HepG2 (cell line): ENCODE measurements at regions not wholly inside any gene's neighbourhood (a gene's known extent, or its start where the extent isn't known, plus 50 kb on each side); places are given as distances from the start of the nearest gene placed in this dataset.
"Not testable (repeated sequence)": the region's sequence is repeated elsewhere in the genome, so short reads cannot be mapped to it uniquely, and the experiment has no call there.

Experiments
- ATAC-seq: fragments of 200-7000 bp; cut with Tn5 transposase; 3 replicates; pipeline ENCODE4 v1.9.1; 2020; ENCODE audit warnings: mild to moderate bottlenecking, moderate library complexity
- BruUV-seq: library from RNA; stranded (reverse); fragments of 400-500 nt; replicated peaks from 2 replicates; lab custom pipeline; 2021; lab: Mats Ljungman, UMichigan
- CTCF ChIA-PET: fragments of 300-600 bp; formaldehyde crosslinking; extraction: SDS; loops from one replicate; lab custom pipeline; 2021; ENCODE audit warnings: low total read pairs, inconsistent platforms, low intra/inter-chr PET ratio; lab: Yijun Ruan, JAX
- POLR2A ChIA-PET: fragments of 350-600 bp; sonication (Branson Sonifier 250); formaldehyde crosslinking; loops from one replicate; lab custom pipeline; 2020; ENCODE audit warnings: antibody characterized with exemption, inconsistent platforms; lab: Yijun Ruan, JAX
- DNase-seq: peaks from one replicate; pipeline ENCODE4 v3.0.0-alpha.2; 2015; ENCODE audit warnings: low spot score
- FAIRE-seq: peaks from 3 replicates; lab custom pipeline; 2011; peaks lifted over from hg19 to GRCh38; lab: Jason Lieb, UNC
- H2AFZ ChIP-seq: one replicate; pipeline ENCODE4 v1.6.1; 2011; ENCODE audit warnings: low read length, inconsistent platforms
- H3K27ac ChIP-seq: fragments of 300-600 bp; 3 replicates; pipeline ENCODE4 v1.8.0; 2011; ENCODE audit warnings: mixed run types, mild to moderate bottlenecking, mixed read lengths, low read length, inconsistent platforms; ENCODE audit not compliant: insufficient read depth; ENCODE audit errors: extremely low read length
- H3K27me3 ChIP-seq, 2 experiments: fragments of 200-600 bp in 1 of 2; 2 replicates in 1 of 2; 3 replicates in 1 of 2; pipeline versions ENCODE4 v1.6.0 to v1.8.0; 2011; ENCODE audit warnings: low read length in 2 of 2, mild to moderate bottlenecking in 2 of 2, moderate library complexity in 2 of 2, inconsistent platforms in 1 of 2; ENCODE audit not compliant: insufficient read depth in 2 of 2, control insufficient read depth in 1 of 2
- H3K36me3 ChIP-seq, 2 experiments: fragments of 200-600 bp in 1 of 2; replicated peaks in 1 of 2; 2 replicates in 1 of 2; 3 replicates in 1 of 2; pipeline versions ENCODE4 v1.5.1 to v1.8.0; 2011; ENCODE audit warnings: low read length in 2 of 2, inconsistent platforms in 1 of 2; ENCODE audit not compliant: insufficient read depth in 2 of 2, control insufficient read depth in 1 of 2
- H3K4me1 ChIP-seq: 2 replicates; pipeline ENCODE4 v1.5.1; 2012; ENCODE audit warnings: low read length, inconsistent platforms; ENCODE audit not compliant: insufficient read depth
- H3K4me2 ChIP-seq: 2 replicates; pipeline ENCODE4 v1.6.0; 2011; ENCODE audit warnings: low read depth, low read length, inconsistent platforms
- H3K4me3 ChIP-seq, 3 experiments: fragments of 200-600 bp in 1 of 3; sonication (generic), shearing (Covaris generic) in 1 of 3; replicated peaks in 1 of 3; 2 replicates each; pipeline ENCODE4 v1.5.1; 2011 to 2016; ENCODE audit warnings: low read length in 3 of 3, inconsistent platforms in 2 of 3, low read depth in 2 of 3, mild to moderate bottlenecking in 2 of 3, control low read depth in 1 of 3, mixed read lengths in 1 of 3; ENCODE audit not compliant: insufficient read depth in 1 of 3
- H3K79me2 ChIP-seq: one replicate; pipeline ENCODE4 v1.6.1; 2011; ENCODE audit warnings: low read length, inconsistent platforms; ENCODE audit not compliant: insufficient read depth
- H3K9ac ChIP-seq: 2 replicates; pipeline ENCODE4 v1.6.0; 2011; ENCODE audit warnings: mild to moderate bottlenecking, low read depth, low read length, inconsistent platforms; ENCODE audit not compliant: insufficient read depth
- H3K9me3 ChIP-seq: 2 replicates; pipeline ENCODE4 v1.5.1; 2012; ENCODE audit warnings: mild to moderate bottlenecking, low read length
- H4K20me1 ChIP-seq: 2 replicates; pipeline ENCODE4 v1.6.0; 2011; ENCODE audit warnings: inconsistent platforms, mild to moderate bottlenecking, low read length, moderate library complexity; ENCODE audit not compliant: insufficient read depth
- ESRRA ChIP-seq: sonication (generic); formaldehyde crosslinking; IDR thresholded peaks from 2 replicates; pipeline ENCODE4 v1.5.1; 2020; ENCODE audit warnings: mild to moderate bottlenecking, low read depth, missing genetic modification reagents
- FOXP4 ChIP-seq: sonication (generic); formaldehyde crosslinking; IDR thresholded peaks from 2 replicates; pipeline ENCODE4 v1.4.0; 2020; ENCODE audit warnings: missing genetic modification reagents
- HDAC1 ChIP-seq: sonication (generic); formaldehyde crosslinking; IDR thresholded peaks from 2 replicates; pipeline ENCODE4 v1.5.1; 2020; ENCODE audit warnings: mild to moderate bottlenecking, missing genetic modification reagents
- JUND ChIP-seq: sonication (generic); formaldehyde crosslinking; IDR thresholded peaks from 2 replicates; pipeline ENCODE4 v1.8.0; 2022; ENCODE audit warnings: mild to moderate bottlenecking, missing genetic modification reagents
- SCMH1 ChIP-seq: sonication (generic); formaldehyde crosslinking; IDR thresholded peaks from 2 replicates; pipeline ENCODE4 v1.9.0; 2021; ENCODE audit warnings: missing genetic modification reagents, mild to moderate bottlenecking, borderline replicate concordance
- ZBTB4 ChIP-seq: sonication (generic); formaldehyde crosslinking; IDR thresholded peaks from 2 replicates; pipeline ENCODE4 v1.4.0; 2020; ENCODE audit warnings: missing genetic modification reagents, mild to moderate bottlenecking, borderline replicate concordance
- ZEB1 ChIP-seq: IDR thresholded peaks from 2 replicates; pipeline ENCODE4 v1.6.1; 2012; ENCODE audit warnings: mild to moderate bottlenecking, low read depth, inconsistent platforms; ENCODE audit not compliant: insufficient replicate concordance
- ZFP37 ChIP-seq: sonication (generic); formaldehyde crosslinking; IDR thresholded peaks from 2 replicates; pipeline ENCODE4 v1.4.0; 2020; ENCODE audit warnings: missing genetic modification reagents, borderline replicate concordance
- WGBS: methylation state at CpG from one replicate; pipeline ENCODE4 v1.1.6; 2017; ENCODE audit warnings: low lambda C conversion rate; 5-methylcytosine and 5-hydroxymethylcytosine counted together
- in situ Hi-C: cut with HindIII; loops from 2 replicates; pipeline ENCODE4 v1.10.0; 2017; ENCODE audit warnings: low pct_unique_long_range_greater_than_20kb; ENCODE audit not compliant: extremely low pct_ligation_motif_present
- intact Hi-C: fragments of 100-400 bp; cut with micrococcal nuclease; formaldehyde crosslinking; loops from one replicate; pipeline ENCODE4 v1.10.0; 2022; ENCODE audit not compliant: unreplicated experiment
- TF ChIP-seq, protein P1 (sequence below): sonication (generic); formaldehyde crosslinking; IDR thresholded peaks from 2 replicates; pipeline ENCODE4 v1.5.0; 2020; ENCODE audit warnings: mild to moderate bottlenecking, missing genetic modification reagents, borderline replicate concordance

DNA sequence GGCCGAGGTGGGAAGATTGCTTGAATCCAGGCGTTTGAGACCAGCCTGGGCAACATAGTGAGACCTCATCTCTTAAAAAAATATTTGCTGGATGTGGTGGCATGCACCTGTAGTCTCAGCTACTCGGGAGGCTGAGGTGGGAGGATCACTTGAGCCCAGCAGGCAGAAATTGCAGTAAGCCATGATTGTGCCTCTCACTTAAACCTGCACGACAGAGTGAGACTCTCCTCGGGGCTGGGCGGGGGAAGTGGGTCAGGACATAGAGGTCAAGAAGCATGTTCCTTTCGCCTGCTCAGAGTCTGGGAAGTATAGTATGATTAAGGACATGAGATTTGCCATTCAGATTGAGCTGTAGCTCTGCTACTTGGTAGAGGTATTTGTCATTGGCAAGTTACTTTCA, 52.3 kb downstream of the SEPTIN7 start:
- BruUV-seq, POLR2A ChIA-PET, H3K4me2 ChIP-seq, H3K36me3 ChIP-seq, H3K9me3 ChIP-seq, FAIRE-seq, H4K20me1 ChIP-seq, DNase-seq, H3K27ac ChIP-seq, CTCF ChIA-PET, H3K4me1 ChIP-seq, H3K9ac ChIP-seq, in situ Hi-C loops, H3K27me3 ChIP-seq, ATAC-seq, H2AFZ ChIP-seq, intact Hi-C loops, H3K4me3 ChIP-seq: not testable (repeated sequence)
- WGBS, result 95% methylated on average over 7 of the region's 7 CpGs
- peaks cover 33% of the 10 kb centered on the region for H3K79me2 ChIP-seq

DNA sequence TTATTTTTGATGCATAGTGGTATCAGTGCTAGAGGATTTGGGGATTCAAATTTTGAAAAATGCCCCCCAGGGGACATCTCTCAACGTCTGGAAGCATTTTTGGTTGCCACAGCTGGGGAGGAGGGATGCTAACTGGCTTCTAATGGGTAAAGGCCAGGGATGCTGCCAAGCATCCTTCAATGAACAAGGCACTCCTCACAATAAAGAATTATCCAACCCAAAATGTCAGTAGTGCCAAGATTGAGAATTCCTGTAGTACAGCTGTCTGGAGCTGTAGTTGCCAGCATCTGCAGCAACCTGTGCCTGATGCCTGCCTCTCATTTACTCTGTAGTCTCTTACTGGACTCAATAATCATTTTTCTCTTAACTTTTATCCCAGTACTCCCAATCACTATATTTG, 53.5 kb downstream of the SEPTIN7 start:
- FAIRE-seq (no peak), DNase-seq (no peak), ATAC-seq (no peak)
- intact Hi-C loops (no loop called here), in situ Hi-C loops (no loop called here)
- BruUV-seq, result no TSS peak
- peaks cover 2 to 5% of the 10 kb centered on the region in 2 experiments; a peak in 2 of 5 replicates for H3K36me3 ChIP-seq
- CTCF ChIA-PET, result no interaction called here
- no peaks in the 10 kb centered on the region for H3K9me3 ChIP-seq
- 88% methylated on average over 1 of the region's 1 CpG for WGBS
- TF ChIP-seq, protein P1, sequence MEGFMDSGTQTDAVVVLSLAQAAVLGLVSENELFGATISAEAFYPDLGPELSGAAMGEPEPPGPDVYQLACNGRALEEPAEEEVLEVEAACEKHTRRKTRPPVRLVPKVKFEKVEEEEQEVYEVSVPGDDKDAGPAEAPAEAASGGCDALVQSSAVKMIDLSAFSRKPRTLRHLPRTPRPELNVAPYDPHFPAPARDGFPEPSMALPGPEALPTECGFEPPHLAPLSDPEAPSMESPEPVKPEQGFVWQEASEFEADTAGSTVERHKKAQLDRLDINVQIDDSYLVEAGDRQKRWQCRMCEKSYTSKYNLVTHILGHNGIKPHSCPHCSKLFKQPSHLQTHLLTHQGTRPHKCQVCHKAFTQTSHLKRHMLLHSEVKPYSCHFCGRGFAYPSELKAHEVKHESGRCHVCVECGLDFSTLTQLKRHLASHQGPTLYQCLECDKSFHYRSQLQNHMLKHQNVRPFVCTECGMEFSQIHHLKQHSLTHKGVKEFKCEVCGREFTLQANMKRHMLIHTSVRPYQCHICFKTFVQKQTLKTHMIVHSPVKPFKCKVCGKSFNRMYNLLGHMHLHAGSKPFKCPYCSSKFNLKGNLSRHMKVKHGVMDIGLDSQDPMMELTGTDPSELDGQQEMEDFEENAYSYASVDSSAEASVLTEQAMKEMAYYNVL (CRISPR knock-in tag), result no peak
- TF ChIP-seq ESRRA (CRISPR knock-in tag) (no peak), ZFP37 (CRISPR knock-in tag) (no peak), JUND (CRISPR knock-in tag) (no peak), HDAC1 (CRISPR knock-in tag) (no peak), ZEB1 (no peak), FOXP4 (CRISPR knock-in tag) (no peak), SCMH1 (CRISPR knock-in tag) (no peak), ZBTB4 (no peak)
- no peak overlapping the region for H3K9ac ChIP-seq
- H3K79me2 ChIP-seq, result peaks cover 37% of the 10 kb centered on the region
- POLR2A ChIA-PET, result no interaction called here
- no peaks in the 10 kb centered on the region for H3K4me1 ChIP-seq
- H2AFZ ChIP-seq, result no peak overlapping the region
- 0 out of 2 replicates have a peak, but pooled peaks cover 2% of the 10 kb centered on the region for H4K20me1 ChIP-seq
- no peak overlapping the region for H3K4me3 ChIP-seq
- no peak overlapping the region for H3K4me2 ChIP-seq
- no peak overlapping the region for H3K27ac ChIP-seq
- no peaks in the 10 kb centered on the region; a peak in 1 of 5 replicates for H3K27me3 ChIP-seq
